Skeletal muscle satellite cell (primary cell): ENCODE measurements at regions not wholly inside any gene's neighbourhood (a gene's known extent, or its start where the extent isn't known, plus 50 kb on each side); places are given as distances from the start of the nearest gene placed in this dataset.

ENCODE experiments used
- H3K27me3 ChIP-seq: 2 replicates; pipeline ENCODE4 v1.7.0; 2013; ENCODE audit warnings: low read length; ENCODE audit not compliant: control insufficient read depth, insufficient read depth
- H3K36me3 ChIP-seq: 2 replicates; pipeline ENCODE4 v1.7.0; 2013; ENCODE audit warnings: mild to moderate bottlenecking, control low read depth, low read length; ENCODE audit not compliant: insufficient read depth
- H3K4me1 ChIP-seq: 2 replicates; pipeline ENCODE4 v1.7.0; 2013; ENCODE audit warnings: low read length; ENCODE audit not compliant: control insufficient read depth, insufficient read depth
- H3K4me2 ChIP-seq: 2 replicates; pipeline ENCODE4 v1.7.0; 2013; ENCODE audit warnings: mild to moderate bottlenecking, low read length
- H3K4me3 ChIP-seq: 2 replicates; pipeline ENCODE4 v1.7.0; 2013; ENCODE audit warnings: low read length
- H3K9ac ChIP-seq: 2 replicates; pipeline ENCODE4 v1.7.0; 2013; ENCODE audit warnings: mild to moderate bottlenecking, low read depth, low read length, moderate library complexity
- H3K9me3 ChIP-seq: replicated peaks from 2 replicates; pipeline ENCODE4 v1.7.0; 2013; ENCODE audit warnings: mild to moderate bottlenecking, control low read depth, low read length

DNA sequence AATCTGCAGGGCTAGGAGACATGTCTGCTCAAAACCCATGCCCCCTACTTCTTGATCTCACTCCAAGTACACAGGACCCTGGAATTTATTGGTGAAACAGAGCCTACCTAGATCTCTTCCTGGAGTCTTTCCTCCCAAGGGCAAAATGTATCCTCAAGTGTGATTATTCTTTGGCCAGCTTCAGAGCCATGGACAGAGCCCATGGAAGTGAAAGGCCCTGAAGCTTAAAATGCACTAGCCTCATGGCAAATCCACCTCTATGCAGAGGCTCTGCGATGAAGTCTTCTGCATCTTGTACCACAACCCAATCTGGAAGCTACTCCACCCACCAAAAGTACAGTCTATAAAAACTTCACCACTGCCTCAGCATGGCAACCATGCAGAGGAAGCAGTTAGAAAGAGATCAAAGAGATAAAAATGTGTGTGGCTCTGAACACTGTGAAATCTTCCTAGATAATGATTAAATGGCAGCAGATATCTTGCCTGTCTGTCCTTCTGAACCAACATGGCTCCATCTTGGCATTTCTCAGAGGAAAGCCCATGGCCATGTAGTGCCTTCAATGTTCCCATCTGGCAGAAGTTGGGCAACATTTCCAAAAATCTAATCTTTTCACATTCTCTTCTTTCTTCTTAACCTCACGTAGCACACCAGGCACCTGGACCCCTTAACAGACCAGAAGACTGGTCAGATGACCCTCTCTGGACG, 142.9 kb upstream of the KLF7 start:
- H3K27me3 ChIP-seq, result no peaks in the 10 kb centered on the region

DNA sequence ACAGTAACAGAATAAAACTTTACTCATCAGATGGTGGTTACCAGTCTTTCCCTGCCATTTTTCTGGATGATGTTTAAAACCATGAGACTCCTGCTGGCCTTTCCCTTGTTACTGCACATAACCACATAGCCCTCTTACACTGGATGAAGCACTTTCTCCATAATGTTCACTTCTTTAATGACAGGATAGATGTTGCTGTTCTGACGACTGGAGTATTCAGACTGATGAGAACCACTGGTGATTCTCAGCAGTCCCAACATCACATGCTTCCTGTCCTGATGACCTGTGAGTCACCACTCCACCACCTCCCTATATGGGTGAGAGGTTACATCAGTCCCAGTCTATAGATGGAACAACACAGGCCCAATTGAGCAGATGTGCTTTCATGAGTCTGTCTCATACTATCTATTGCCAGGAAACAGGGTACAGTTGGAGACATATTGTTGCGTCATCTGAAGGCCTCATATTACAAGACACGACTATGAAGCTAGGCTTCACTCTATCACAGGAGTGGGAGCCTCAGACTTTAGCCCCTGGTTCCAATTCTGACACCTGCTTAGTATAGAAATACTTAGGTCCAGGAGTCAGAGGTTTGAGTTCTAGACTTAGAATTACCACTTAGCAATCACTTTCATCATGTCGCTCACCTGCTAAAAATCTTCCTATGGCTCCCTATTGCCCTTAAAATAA, 145.7 kb upstream of the KLF7 start:
- Histone ChIP-seq H3K4me3 (peak overlapping the region; percentile 13), H3K9ac (peak overlapping the region; percentile 43), H3K27me3 (no peaks in the 10 kb centered on the region), H3K4me2 (peak overlapping the region; percentile 36), H3K9me3 (no peaks in the 10 kb centered on the region), H3K36me3 (no peaks in the 10 kb centered on the region), H3K4me1 (peaks cover 29% of the 10 kb centered on the region)

More for the DNA sequence above, 142.9 kb upstream of the KLF7 start:
- H3K9ac ChIP-seq, result no peak overlapping the region
- no peaks in the 10 kb centered on the region for H3K36me3 ChIP-seq
- H3K4me1 ChIP-seq, result peaks cover 25% of the 10 kb centered on the region
- H3K4me2 ChIP-seq, result no peak overlapping the region
- no peak overlapping the region for H3K4me3 ChIP-seq
- no peaks in the 10 kb centered on the region for H3K9me3 ChIP-seq

DNA sequence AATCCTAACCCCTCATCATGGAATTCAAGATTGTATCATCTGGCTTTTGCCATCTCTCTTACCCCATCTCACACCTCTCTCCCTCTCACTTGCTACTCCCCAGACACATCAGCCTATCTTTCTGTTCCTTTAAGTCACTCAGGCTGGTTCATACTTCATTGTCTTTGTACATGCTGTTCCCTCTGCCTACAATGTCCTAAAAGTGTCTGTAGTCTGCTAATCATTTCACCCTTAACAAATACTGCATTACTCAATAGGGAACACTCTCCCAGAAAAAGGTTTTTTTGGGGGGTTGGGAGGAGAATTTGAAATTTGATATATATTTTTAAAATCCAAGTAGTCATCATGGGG, 146.2 kb upstream of the KLF7 start:
- peaks cover 32% of the 10 kb centered on the region for H3K4me1 ChIP-seq
- no peaks in the 10 kb centered on the region for H3K9me3 ChIP-seq
- H3K4me2 ChIP-seq, result peak overlapping the region; percentile 21
- no peak overlapping the region for H3K4me3 ChIP-seq
- peak overlapping the region; percentile 7 for H3K9ac ChIP-seq
- no peaks in the 10 kb centered on the region for H3K36me3 ChIP-seq
- H3K27me3 ChIP-seq, result no peaks in the 10 kb centered on the region

DNA sequence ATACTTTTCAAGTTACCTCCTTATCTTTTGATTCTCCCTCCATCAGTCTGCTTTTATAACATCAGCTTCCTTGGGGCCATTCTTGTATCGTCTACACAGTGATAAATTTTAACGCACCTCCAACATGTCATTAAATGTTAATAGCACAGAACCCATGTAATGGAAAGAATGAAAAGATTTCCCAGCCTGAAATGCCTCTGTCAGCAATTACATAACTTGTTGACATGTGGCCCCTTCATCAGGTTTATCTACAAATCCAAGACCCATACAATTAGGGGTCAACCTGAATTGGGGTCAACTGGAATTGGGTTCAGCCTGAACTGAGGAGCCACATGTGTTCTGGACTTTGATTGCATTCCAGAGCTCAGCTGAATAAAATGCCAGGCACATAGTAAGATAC, 148.2 kb upstream of the KLF7 start:
- Histone ChIP-seq H3K4me3 (no peak overlapping the region), H3K36me3 (no peaks in the 10 kb centered on the region), H3K9ac (no peak overlapping the region), H3K4me1 (peaks cover 44% of the 10 kb centered on the region), H3K27me3 (no peaks in the 10 kb centered on the region), H3K4me2 (no peak overlapping the region), H3K9me3 (no peaks in the 10 kb centered on the region)

DNA sequence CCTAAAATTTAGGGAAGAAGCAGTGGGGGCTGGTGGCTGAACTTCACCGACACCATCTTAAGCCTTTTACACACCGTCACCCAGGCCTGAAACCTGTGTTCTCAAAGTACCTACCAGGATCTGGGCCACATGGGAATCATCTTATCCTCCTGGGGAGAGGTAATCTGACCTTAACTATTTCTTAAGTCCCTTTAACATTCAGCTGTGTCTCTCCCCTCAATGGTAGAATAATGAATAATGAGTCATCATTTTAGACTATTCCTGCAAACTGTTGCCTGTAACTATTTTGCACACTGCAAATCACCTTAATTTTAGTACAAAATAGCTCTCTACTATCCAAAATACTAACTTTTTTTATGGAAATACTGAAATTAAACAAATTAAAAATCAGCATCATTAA, 149.4 kb upstream of the KLF7 start:
- no peak overlapping the region for H3K9ac ChIP-seq
- no peaks in the 10 kb centered on the region for H3K36me3 ChIP-seq
- H3K4me2 ChIP-seq, result no peak overlapping the region

DNA sequence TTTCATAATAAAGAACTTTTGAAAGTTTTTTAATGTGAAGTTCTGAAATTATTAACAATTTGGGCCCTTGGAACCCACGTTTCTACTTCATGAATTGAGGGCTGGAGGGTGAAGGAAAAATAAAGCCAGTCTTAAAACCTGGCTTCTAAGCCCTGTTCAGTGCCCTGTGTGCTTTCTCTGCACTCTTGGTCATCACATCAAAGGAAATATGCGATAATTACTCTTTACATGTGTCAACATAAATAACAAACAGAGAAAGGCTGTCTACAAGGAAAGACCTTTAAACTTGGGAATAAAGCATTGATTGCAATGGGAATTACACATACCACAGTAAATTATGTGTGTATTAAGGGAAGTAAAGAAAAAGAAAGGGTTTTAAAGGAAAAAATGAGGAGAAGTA, 150.7 kb upstream of the KLF7 start:
- no peak overlapping the region for H3K9ac ChIP-seq
- H3K9me3 ChIP-seq, result no peaks in the 10 kb centered on the region
- H3K27me3 ChIP-seq, result no peaks in the 10 kb centered on the region
- no peak overlapping the region for H3K4me2 ChIP-seq
- peaks cover 38% of the 10 kb centered on the region for H3K4me1 ChIP-seq
- H3K4me3 ChIP-seq, result no peak overlapping the region
- H3K36me3 ChIP-seq, result no peaks in the 10 kb centered on the region

More for the DNA sequence above, 149.4 kb upstream of the KLF7 start:
- peaks cover 45% of the 10 kb centered on the region for H3K4me1 ChIP-seq
- H3K9me3 ChIP-seq, result no peaks in the 10 kb centered on the region
- no peaks in the 10 kb centered on the region for H3K27me3 ChIP-seq
- H3K4me3 ChIP-seq, result no peak overlapping the region

DNA sequence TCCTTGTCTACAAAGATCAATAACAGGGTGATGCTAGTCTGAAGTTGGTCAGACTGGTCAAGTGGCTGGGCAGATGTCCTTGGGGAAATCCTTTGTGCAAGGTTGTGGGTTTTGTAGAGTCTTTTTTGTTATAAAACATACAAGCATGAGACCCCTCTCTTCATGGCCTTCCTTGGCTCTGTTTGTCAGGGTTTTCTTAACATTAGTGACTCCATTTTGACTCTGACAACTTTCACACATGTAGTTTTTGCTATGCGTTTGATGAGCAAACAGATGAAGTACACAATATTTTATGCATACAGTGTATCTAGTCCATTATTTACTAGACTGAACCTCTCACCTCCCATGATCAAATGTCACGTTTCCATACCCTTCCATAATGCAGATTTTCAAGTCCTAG, 151.2 kb upstream of the KLF7 start:
- peaks cover 34% of the 10 kb centered on the region for H3K4me1 ChIP-seq
- no peaks in the 10 kb centered on the region for H3K9me3 ChIP-seq
- no peak overlapping the region for H3K9ac ChIP-seq
- no peak overlapping the region for H3K4me2 ChIP-seq
- no peaks in the 10 kb centered on the region for H3K27me3 ChIP-seq
- no peaks in the 10 kb centered on the region for H3K36me3 ChIP-seq
- H3K4me3 ChIP-seq, result no peak overlapping the region

DNA sequence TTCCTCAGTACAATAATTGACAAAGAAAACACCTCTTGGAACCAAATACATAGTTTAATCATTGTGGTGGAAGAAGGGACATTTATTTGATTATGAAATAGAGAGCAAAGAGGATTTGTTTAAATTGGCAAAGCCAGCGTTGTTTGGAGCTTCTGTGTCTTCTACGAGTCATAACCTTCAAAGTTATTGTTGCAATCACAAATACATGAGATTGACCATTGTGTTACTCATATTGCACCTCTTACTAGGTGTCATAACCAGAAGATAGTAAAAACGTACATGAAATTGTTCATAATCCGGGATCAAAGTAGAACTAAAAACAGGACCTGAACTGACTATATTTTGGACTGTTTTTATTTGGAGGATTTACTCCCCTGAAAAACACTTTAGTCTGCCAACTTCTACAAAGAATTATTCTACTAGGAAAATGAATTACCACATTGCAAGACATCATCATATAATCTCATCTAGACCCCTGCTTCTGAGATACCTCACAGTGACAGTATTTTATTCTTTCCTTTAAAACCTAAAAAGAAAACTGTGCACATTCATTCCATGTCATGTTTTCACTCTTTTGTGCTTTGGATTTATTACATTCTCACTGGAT, 151.7 kb upstream of the KLF7 start:
- Histone ChIP-seq H3K9ac (no peak overlapping the region), H3K36me3 (no peaks in the 10 kb centered on the region), H3K4me3 (no peak overlapping the region), H3K9me3 (no peaks in the 10 kb centered on the region), H3K27me3 (no peaks in the 10 kb centered on the region), H3K4me2 (peak overlapping the region; percentile 13), H3K4me1 (peaks cover 28% of the 10 kb centered on the region)

DNA sequence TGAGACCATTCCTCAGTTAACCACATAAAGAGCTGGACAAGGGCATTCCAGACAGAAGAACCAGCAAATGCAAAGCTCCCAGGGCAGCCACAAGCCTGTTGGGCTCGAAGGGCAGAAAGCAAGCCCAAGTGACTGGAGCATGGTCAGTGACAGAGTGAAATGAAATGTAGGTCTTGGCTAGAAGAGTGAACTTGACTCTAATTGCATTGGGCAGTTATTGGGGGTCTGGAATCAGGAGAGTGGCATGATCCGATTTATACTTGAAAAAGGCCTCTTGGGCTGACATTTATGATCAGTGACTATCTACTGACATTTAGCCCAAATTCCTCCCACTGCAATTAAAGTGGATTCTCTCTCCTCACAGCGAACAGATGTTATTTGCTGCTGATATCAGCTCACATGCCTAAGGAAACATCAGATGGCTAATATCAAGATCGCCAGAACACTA, 152.5 kb upstream of the KLF7 start:
- Histone ChIP-seq H3K4me2 (no peak overlapping the region), H3K27me3 (no peaks in the 10 kb centered on the region), H3K9ac (no peak overlapping the region), H3K4me1 (peaks cover 26% of the 10 kb centered on the region), H3K36me3 (no peaks in the 10 kb centered on the region), H3K4me3 (no peak overlapping the region), H3K9me3 (no peaks in the 10 kb centered on the region)

DNA sequence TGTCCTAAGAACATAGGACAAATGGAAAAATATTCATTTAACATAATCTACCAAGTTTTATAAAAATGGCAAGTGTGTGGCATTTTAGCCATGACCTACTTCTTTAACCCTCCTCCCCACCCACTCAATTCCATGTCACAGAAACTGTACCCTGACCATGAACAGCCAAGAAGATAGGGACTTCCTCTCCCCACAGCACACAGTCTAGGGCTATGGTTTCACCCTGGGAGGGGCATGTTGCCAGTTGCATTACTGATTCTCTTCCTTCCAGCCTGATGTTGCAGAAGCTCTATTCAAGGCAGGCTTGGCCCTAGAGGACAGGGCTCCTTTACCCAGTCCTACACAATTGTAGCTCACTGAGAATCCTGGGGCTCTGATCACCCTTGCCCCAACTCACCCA, 153.6 kb upstream of the KLF7 start:
- Histone ChIP-seq H3K36me3 (no peaks in the 10 kb centered on the region), H3K27me3 (no peaks in the 10 kb centered on the region), H3K4me2 (no peak overlapping the region), H3K9ac (no peak overlapping the region), H3K9me3 (no peaks in the 10 kb centered on the region), H3K4me3 (no peak overlapping the region), H3K4me1 (peaks cover 26% of the 10 kb centered on the region)

DNA sequence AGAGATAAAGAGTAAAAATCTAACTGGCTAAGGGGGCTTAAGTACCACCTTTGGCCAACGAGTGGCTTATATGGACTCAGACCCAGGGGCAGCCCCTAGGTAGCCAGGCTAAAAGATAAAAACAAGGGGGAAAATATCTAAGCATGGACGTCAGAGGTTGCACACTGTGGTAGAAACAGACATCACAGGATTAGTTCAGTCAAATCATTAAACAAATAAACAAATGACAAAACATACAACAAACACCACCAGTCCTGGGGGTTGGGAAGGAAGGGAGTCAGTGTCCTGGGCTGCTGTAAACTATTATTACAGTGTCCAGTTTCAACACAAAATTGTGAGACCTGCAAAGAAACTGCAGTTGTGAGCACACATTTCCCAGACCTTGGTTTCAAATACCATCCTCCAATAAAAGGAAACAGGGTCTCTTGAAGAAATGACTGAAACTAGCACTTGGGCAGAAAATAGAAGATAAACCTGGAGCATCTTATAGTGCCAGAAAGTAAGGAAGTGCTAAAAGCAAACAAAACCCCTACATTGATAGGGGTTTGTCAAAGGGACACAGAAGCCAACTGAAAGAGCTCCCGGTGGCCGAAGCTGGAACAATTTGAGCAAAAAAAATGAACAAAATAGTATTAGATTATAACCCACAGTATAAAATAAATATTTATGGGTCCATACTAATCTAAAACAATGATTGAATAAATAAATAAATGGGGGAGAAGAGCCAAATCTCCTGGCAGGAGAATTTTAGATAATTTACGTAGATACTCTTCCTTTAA, 154.8 kb upstream of the KLF7 start:
- H3K4me3 ChIP-seq, result no peak overlapping the region
- no peak overlapping the region for H3K9ac ChIP-seq
- H3K9me3 ChIP-seq, result no peaks in the 10 kb centered on the region
- H3K27me3 ChIP-seq, result no peaks in the 10 kb centered on the region
- H3K36me3 ChIP-seq, result no peaks in the 10 kb centered on the region
- peaks cover 22% of the 10 kb centered on the region for H3K4me1 ChIP-seq
- H3K4me2 ChIP-seq, result no peak overlapping the region
